C4-2B (cell line): ENCODE measurements at regions not wholly inside any gene's neighbourhood (a gene's known extent, or its start where the extent isn't known, plus 50 kb on each side); places are given as distances from the start of the nearest gene placed in this dataset.

ENCODE experiments used
- CTCF ChIP-seq: fragments of 450-650 bp; conservative IDR thresholded peaks from 2 replicates; pipeline ENCODE4 v1.5.1; 2017; ENCODE audit warnings: mild to moderate bottlenecking
- ZFX ChIP-seq: fragments of 450-650 bp; IDR thresholded peaks from 2 replicates; pipeline ENCODE4 v1.6.1; 2017

GRCh38 chr4:130338851-130339250 is 1242.9 kb downstream of the C4orf33 start:
- TF ChIP-seq CTCF (no peak), ZFX (no peak)
